Glutamatergic neuron (in vitro differentiated cells): ENCODE measurements at regions not wholly inside any gene's neighbourhood (a gene's known extent, or its start where the extent isn't known, plus 50 kb on each side); places are given as distances from the start of the nearest gene placed in this dataset.

ENCODE experiments used
- DNase-seq: peaks from one replicate; pipeline ENCODE4 v3.0.0; 2022
- H3K27ac Mint-ChIP-seq: one replicate; pipeline ENCODE4 v1.8.0; 2020; ENCODE audit warnings: mild to moderate bottlenecking, mixed read lengths, inconsistent platforms; ENCODE audit not compliant: unreplicated experiment
- H3K27me3 Mint-ChIP-seq: one replicate; pipeline ENCODE4 v1.8.0; 2020; ENCODE audit warnings: mild to moderate bottlenecking, moderate library complexity, mixed read lengths, inconsistent platforms; ENCODE audit not compliant: unreplicated experiment
- H3K36me3 Mint-ChIP-seq: one replicate; pipeline ENCODE4 v1.8.0; 2020; ENCODE audit warnings: mild to moderate bottlenecking, mixed read lengths, inconsistent platforms; ENCODE audit not compliant: unreplicated experiment
- H3K4me1 Mint-ChIP-seq: one replicate; pipeline ENCODE4 v1.8.0; 2020; ENCODE audit warnings: mild to moderate bottlenecking, low read depth, mixed read lengths, inconsistent platforms; ENCODE audit not compliant: unreplicated experiment
- H3K4me3 Mint-ChIP-seq: one replicate; pipeline ENCODE4 v1.8.0; 2020; ENCODE audit warnings: mild to moderate bottlenecking, mixed read lengths, inconsistent platforms; ENCODE audit not compliant: unreplicated experiment
- H3K9me3 Mint-ChIP-seq: one replicate; pipeline ENCODE4 v1.8.0; 2020; ENCODE audit warnings: mild to moderate bottlenecking, moderate library complexity, mixed read lengths, inconsistent platforms; ENCODE audit not compliant: unreplicated experiment
- TF ChIP-seq, protein P1 (sequence below): fragments of 200-600 bp; sonication (generic); IDR thresholded peaks from one replicate; pipeline ENCODE4 v1.5.0; 2021; ENCODE audit not compliant: partially characterized antibody, unreplicated experiment

DNA sequence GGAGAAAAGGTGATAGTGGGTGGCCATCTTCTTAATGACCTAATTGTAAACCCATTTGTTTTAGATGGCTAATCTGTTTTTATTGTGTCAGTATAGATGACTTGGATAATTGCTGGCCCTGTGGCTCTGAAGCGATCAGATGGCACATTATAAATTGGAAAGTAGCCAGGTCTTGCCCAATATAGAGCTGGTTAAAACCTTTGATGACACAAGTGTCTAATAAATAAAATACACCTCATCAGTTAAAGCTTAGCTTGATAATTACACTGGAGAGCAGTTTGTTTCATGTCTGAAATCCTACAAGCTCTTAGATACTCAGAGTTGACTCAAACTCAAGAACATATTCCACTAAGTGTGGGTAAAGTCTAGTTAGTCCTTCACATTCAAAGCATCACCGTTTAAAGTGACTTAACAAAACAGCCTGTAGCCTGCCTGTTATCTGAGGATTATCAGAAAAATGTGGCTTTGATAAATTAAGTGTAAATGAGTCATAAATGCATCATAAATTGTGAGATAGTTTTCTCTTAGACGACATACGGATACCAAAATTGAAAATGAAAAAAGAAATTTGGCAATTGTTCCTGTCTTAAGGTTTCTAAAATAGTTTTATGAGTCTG lies 280.9 kb downstream of the LRIG3 start:
- H3K4me1 Mint-ChIP-seq = no peaks in the 10 kb centered on the region
- H3K36me3 Mint-ChIP-seq = no peaks in the 10 kb centered on the region
- TF ChIP-seq, protein P1, sequence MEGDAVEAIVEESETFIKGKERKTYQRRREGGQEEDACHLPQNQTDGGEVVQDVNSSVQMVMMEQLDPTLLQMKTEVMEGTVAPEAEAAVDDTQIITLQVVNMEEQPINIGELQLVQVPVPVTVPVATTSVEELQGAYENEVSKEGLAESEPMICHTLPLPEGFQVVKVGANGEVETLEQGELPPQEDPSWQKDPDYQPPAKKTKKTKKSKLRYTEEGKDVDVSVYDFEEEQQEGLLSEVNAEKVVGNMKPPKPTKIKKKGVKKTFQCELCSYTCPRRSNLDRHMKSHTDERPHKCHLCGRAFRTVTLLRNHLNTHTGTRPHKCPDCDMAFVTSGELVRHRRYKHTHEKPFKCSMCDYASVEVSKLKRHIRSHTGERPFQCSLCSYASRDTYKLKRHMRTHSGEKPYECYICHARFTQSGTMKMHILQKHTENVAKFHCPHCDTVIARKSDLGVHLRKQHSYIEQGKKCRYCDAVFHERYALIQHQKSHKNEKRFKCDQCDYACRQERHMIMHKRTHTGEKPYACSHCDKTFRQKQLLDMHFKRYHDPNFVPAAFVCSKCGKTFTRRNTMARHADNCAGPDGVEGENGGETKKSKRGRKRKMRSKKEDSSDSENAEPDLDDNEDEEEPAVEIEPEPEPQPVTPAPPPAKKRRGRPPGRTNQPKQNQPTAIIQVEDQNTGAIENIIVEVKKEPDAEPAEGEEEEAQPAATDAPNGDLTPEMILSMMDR = no peak
- H3K4me3 Mint-ChIP-seq = no peak overlapping the region
- peaks cover 2% of the 10 kb centered on the region for H3K27me3 Mint-ChIP-seq
- H3K9me3 Mint-ChIP-seq = no peaks in the 10 kb centered on the region
- no peak for DNase-seq
- no peak overlapping the region for H3K27ac Mint-ChIP-seq

DNA sequence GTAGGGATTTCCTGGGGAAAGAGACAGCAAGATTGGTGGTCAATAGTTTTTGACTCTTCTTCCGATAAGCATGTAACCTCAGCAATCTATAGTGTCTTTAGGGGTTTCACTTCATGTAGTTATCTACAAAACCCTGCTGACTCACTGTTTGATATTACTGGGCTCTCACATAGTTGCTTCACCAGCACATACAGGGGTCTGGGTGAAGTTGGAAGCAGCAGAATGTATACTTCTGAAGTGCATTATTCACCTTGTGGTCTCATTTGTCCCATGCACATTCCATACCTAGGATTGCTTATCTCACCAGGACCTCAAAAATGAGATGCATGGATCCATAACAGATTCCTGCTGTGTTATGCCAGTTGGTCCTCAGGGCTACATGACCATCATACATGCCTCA lies 280.0 kb downstream of the LRIG3 start:
- Mint-ChIP-seq H3K9me3 (no peaks in the 10 kb centered on the region), H3K27ac (no peak overlapping the region), H3K36me3 (no peaks in the 10 kb centered on the region), H3K4me3 (no peak overlapping the region), H3K27me3 (peaks cover 2% of the 10 kb centered on the region), H3K4me1 (no peaks in the 10 kb centered on the region)
- TF ChIP-seq, protein P1 = no peak
- DNase-seq = no peak

DNA sequence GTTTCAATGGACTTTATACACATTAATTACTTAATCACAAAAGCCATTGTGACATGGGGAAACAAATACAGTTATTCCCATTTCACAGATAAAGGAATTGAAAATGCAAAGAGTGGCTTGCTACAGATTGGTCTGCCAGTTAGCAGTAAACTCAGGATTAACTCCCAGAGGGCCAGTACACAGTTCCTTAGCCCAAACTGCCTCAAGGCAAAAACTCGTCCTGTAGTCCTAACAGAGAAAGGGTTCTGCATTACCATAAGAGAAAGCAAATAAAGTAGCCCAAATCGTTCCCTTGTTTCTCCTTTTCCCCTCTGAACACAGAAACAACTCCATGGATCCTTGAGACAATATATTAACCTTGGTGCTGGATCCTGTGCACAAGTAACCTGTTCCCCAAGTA lies 274.4 kb downstream of the LRIG3 start:
- peaks cover 5% of the 10 kb centered on the region for H3K4me1 Mint-ChIP-seq
- DNase-seq = no peak
- H3K36me3 Mint-ChIP-seq = no peaks in the 10 kb centered on the region
- TF ChIP-seq, protein P1 = no peak
- H3K27me3 Mint-ChIP-seq = no peaks in the 10 kb centered on the region
- H3K27ac Mint-ChIP-seq = no peak overlapping the region
- no peak overlapping the region for H3K4me3 Mint-ChIP-seq
- no peaks in the 10 kb centered on the region for H3K9me3 Mint-ChIP-seq

- Mint-ChIP-seq H3K36me3 (peaks cover 4% of the 10 kb centered on the region), H3K27ac (no peak overlapping the region), H3K4me1 (peaks cover 5% of the 10 kb centered on the region), H3K27me3 (no peaks in the 10 kb centered on the region), H3K9me3 (no peaks in the 10 kb centered on the region), H3K4me3 (no peak overlapping the region)
- no peak for DNase-seq
- TF ChIP-seq, protein P1 = no peak
Observed at GRCh38 chr12:58647495-58647894, 272.8 kb downstream of the LRIG3 start.

- H3K36me3 Mint-ChIP-seq = peaks cover 11% of the 10 kb centered on the region
- DNase-seq = no peak
- H3K27ac Mint-ChIP-seq = no peak overlapping the region
- TF ChIP-seq, protein P1 = no peak
- H3K4me3 Mint-ChIP-seq = no peak overlapping the region
- H3K9me3 Mint-ChIP-seq = peaks cover 2% of the 10 kb centered on the region
- peaks cover 5% of the 10 kb centered on the region for H3K4me1 Mint-ChIP-seq
- peaks cover 2% of the 10 kb centered on the region for H3K27me3 Mint-ChIP-seq
Observed at GRCh38 chr12:58648176-58648575, 272.1 kb downstream of the LRIG3 start.
